H1 (cell line): ENCODE measurements at regions not wholly inside any gene's neighbourhood (a gene's known extent, or its start where the extent isn't known, plus 50 kb on each side); places are given as distances from the start of the nearest gene placed in this dataset.

Experiments
- CTCF ChIA-PET: fragments of 300-600 bp; sonication (Branson Sonifier 250); formaldehyde crosslinking; loops from one replicate; lab custom pipeline; 2021; ENCODE audit not compliant: partially characterized antibody; lab: Charles Lee
- POLR2A ChIA-PET: fragments of 300-600 bp; sonication (Branson Sonifier 250); formaldehyde crosslinking; loops from one replicate; lab custom pipeline; 2021; ENCODE audit warnings: inconsistent platforms; ENCODE audit not compliant: partially characterized antibody; lab: Charles Lee
- DNase-seq, 2 experiments: peaks; one replicate each; pipeline versions ENCODE4 v3.0.0 to v3.0.0-alpha.2; 2010 to 2022; ENCODE audit warnings: low spot score in 2 of 2, low read depth in 1 of 2, mixed read lengths in 1 of 2
- FAIRE-seq: peaks from 2 replicates; lab custom pipeline; 2011; peaks lifted over from hg19 to GRCh38; lab: Jason Lieb, UNC
- H2AFZ ChIP-seq: 2 replicates; pipeline ENCODE4 v1.8.1; 2012; ENCODE audit warnings: low read length, inconsistent platforms
- H2AK5ac ChIP-seq: 2 replicates; pipeline ENCODE4 v1.6.1; 2013; ENCODE audit warnings: low read depth, low read length
- H2BK120ac ChIP-seq: replicated peaks from 2 replicates; pipeline ENCODE3; 2013; ENCODE audit warnings: low read depth, low read length, inconsistent platforms
- H2BK12ac ChIP-seq: 2 replicates; pipeline ENCODE4 v1.6.1; 2013; ENCODE audit warnings: low read depth, low read length
- H2BK15ac ChIP-seq: 2 replicates; pipeline ENCODE4 v1.6.1; 2013; ENCODE audit warnings: low read length
- H2BK20ac ChIP-seq: 2 replicates; pipeline ENCODE4 v1.6.1; 2013; ENCODE audit warnings: low read length
- H2BK5ac ChIP-seq: 2 replicates; pipeline ENCODE4 v1.6.1; 2013; ENCODE audit warnings: low read depth, low read length
- H3K14ac ChIP-seq: 2 replicates; pipeline ENCODE4 v1.6.1; 2013; ENCODE audit warnings: inconsistent platforms; ENCODE audit not compliant: insufficient read length
- H3K18ac ChIP-seq: 2 replicates; pipeline ENCODE4 v1.6.1; 2013; ENCODE audit warnings: low read length; ENCODE audit errors: extremely low read depth
- H3K23ac ChIP-seq: 2 replicates; pipeline ENCODE4 v1.6.1; 2013; ENCODE audit warnings: inconsistent platforms; ENCODE audit not compliant: insufficient read length
- H3K23me2 ChIP-seq: 2 replicates; pipeline ENCODE4 v1.6.1; 2013; ENCODE audit warnings: low read depth, low read length
- H3K27ac ChIP-seq: 2 replicates; pipeline ENCODE4 v1.6.1; 2011; ENCODE audit warnings: low read depth, low read length, inconsistent platforms
- H3K27me3 ChIP-seq, 4 experiments: replicated peaks in 1 of 4; 1 replicate in 1 of 4; 2 replicates in 3 of 4; pipeline versions ENCODE4 v1.6.1 to v1.8.1; 2011 to 2013; ENCODE audit warnings: low read length in 3 of 4, mild to moderate bottlenecking in 3 of 4, inconsistent platforms in 2 of 4, mixed read lengths in 2 of 4, moderate library complexity in 1 of 4; ENCODE audit not compliant: control insufficient read depth in 3 of 4, insufficient read depth in 3 of 4; ENCODE audit errors: extremely low read depth in 1 of 4
- H3K36me3 ChIP-seq, 4 experiments: 2 replicates each; pipeline versions ENCODE4 v1.6.1 to v1.8.1; 2011 to 2013; ENCODE audit warnings: mild to moderate bottlenecking in 4 of 4, low read length in 3 of 4, moderate library complexity in 2 of 4, control low read depth in 1 of 4, inconsistent platforms in 1 of 4; ENCODE audit not compliant: insufficient read depth in 4 of 4, control insufficient read depth in 2 of 4
- H3K4ac ChIP-seq: replicated peaks from 2 replicates; pipeline ENCODE3; 2013; ENCODE audit warnings: low read length, low read depth, mixed read lengths, inconsistent platforms; ENCODE audit not compliant: insufficient read length
- H3K4me1 ChIP-seq, 4 experiments: replicated peaks in 1 of 4; 1 replicate in 1 of 4; 2 replicates in 3 of 4; pipeline versions ENCODE4 v1.6.1 to v1.8.1; 2011 to 2013; ENCODE audit warnings: low read length in 3 of 4, inconsistent platforms in 2 of 4, mixed read lengths in 1 of 4; ENCODE audit not compliant: insufficient read depth in 4 of 4, control insufficient read depth in 3 of 4
- H3K4me2 ChIP-seq, 2 experiments: 2 replicates each; pipeline versions ENCODE4 v1.6.1 to v1.8.1; 2011 to 2013; ENCODE audit warnings: low read depth in 2 of 2, low read length in 2 of 2, control low read depth in 1 of 2, inconsistent platforms in 1 of 2, mild to moderate bottlenecking in 1 of 2; ENCODE audit not compliant: insufficient read depth in 1 of 2
- H3K4me3 ChIP-seq, 4 experiments: fragments of 200-600, 300-600 bp in 1 of 4; sonication (generic), shearing (Covaris generic), sonication (Bioruptor Twin) in 1 of 4; 2 replicates each; pipeline versions ENCODE4 v1.5.1 to v1.8.1; 2011 to 2016; ENCODE audit warnings: low read length in 4 of 4, low read depth in 3 of 4, control low read depth in 2 of 4, inconsistent platforms in 2 of 4, mild to moderate bottlenecking in 2 of 4, mixed read lengths in 1 of 4, moderate library complexity in 1 of 4; ENCODE audit not compliant: insufficient read depth in 2 of 4; ENCODE audit errors: extremely low read depth in 1 of 4
- H3K56ac ChIP-seq: replicated peaks from 2 replicates; pipeline ENCODE3; 2013; ENCODE audit warnings: low read depth, mild to moderate bottlenecking, mixed read lengths, low read length, inconsistent platforms; ENCODE audit not compliant: insufficient read length
- H3K79me1 ChIP-seq: 2 replicates; pipeline ENCODE4 v1.6.1; 2013; ENCODE audit warnings: low read depth, low read length, control low read depth
- H3K79me2 ChIP-seq, 2 experiments: 2 replicates each; pipeline versions ENCODE4 v1.6.1 to v1.8.1; 2012 to 2013; ENCODE audit warnings: low read length in 2 of 2, mild to moderate bottlenecking in 2 of 2, inconsistent platforms in 1 of 2; ENCODE audit not compliant: insufficient read depth in 2 of 2, control insufficient read depth in 1 of 2
- H3K9ac ChIP-seq, 4 experiments: replicated peaks in 1 of 4; 1 replicate in 1 of 4; 2 replicates in 3 of 4; pipeline versions ENCODE4 v1.6.1 to v1.8.1; 2011 to 2013; ENCODE audit warnings: low read depth in 3 of 4, low read length in 3 of 4, control low read depth in 2 of 4, mild to moderate bottlenecking in 2 of 4, moderate library complexity in 2 of 4, inconsistent platforms in 1 of 4; ENCODE audit errors: extremely low read depth in 1 of 4
- H3K9me3 ChIP-seq, 2 experiments: 2 replicates each; pipeline versions ENCODE4 v1.6.1 to v1.8.1; 2012 to 2013; ENCODE audit warnings: mild to moderate bottlenecking in 2 of 2, moderate library complexity in 2 of 2, control low read depth in 1 of 2, inconsistent platforms in 1 of 2, low read depth in 1 of 2, low read length in 1 of 2, mixed read lengths in 1 of 2; ENCODE audit not compliant: insufficient read depth in 2 of 2
- H4K20me1 ChIP-seq, 2 experiments: replicated peaks in 1 of 2; 2 replicates each; pipeline versions ENCODE3 to v1.8.1; 2011 to 2013; ENCODE audit warnings: inconsistent platforms in 2 of 2, low read length in 2 of 2, mild to moderate bottlenecking in 1 of 2; ENCODE audit not compliant: insufficient read depth in 2 of 2, control insufficient read depth in 1 of 2
- H4K5ac ChIP-seq: 2 replicates; pipeline ENCODE4 v1.6.1; 2013; ENCODE audit warnings: low read length, low read depth, mixed read lengths, inconsistent platforms; ENCODE audit not compliant: insufficient read length
- H4K8ac ChIP-seq: 2 replicates; pipeline ENCODE4 v1.8.0; 2013; ENCODE audit warnings: mild to moderate bottlenecking, moderate library complexity, low read length, inconsistent platforms; ENCODE audit not compliant: insufficient read depth; ENCODE audit errors: extremely low read depth
- H4K91ac ChIP-seq: replicated peaks from 2 replicates; pipeline ENCODE3; 2013; ENCODE audit warnings: low read length, mixed read lengths, inconsistent platforms; ENCODE audit not compliant: insufficient read length
- BCL11A ChIP-seq, 2 experiments: IDR thresholded peaks; one replicate each; pipeline ENCODE4 v1.6.1; 2011; ENCODE audit warnings: low read depth in 2 of 2, low read length in 2 of 2, mild to moderate bottlenecking in 2 of 2
- CHD2 ChIP-seq: IDR thresholded peaks from 2 replicates; pipeline ENCODE4 v1.6.1; 2012; ENCODE audit warnings: low read length, improper control_type of control experiment
- CREB1 ChIP-seq: IDR thresholded peaks from 2 replicates; pipeline ENCODE4 v1.6.1; 2012; ENCODE audit warnings: inconsistent platforms
- GTF2F1 ChIP-seq: IDR thresholded peaks from 2 replicates; pipeline ENCODE4 v1.6.1; 2012; ENCODE audit warnings: low read depth, low read length, improper control_type of control experiment, borderline replicate concordance
- JUN ChIP-seq: IDR thresholded peaks from 2 replicates; pipeline ENCODE4 v1.6.1; 2011; ENCODE audit warnings: low read depth, mild to moderate bottlenecking, improper control_type of control experiment, low read length
- KDM1A ChIP-seq: fragments of 200-600, 300-600 bp; sonication (generic); IDR thresholded peaks from 2 replicates; pipeline ENCODE4 v1.7.1; 2016; ENCODE audit warnings: mild to moderate bottlenecking, low read length, borderline replicate concordance
- PHF8 ChIP-seq: fragments of 200-600 bp; sonication (generic); conservative IDR thresholded peaks from 2 replicates; pipeline ENCODE4 v1.7.1; 2012; ENCODE audit warnings: low read depth, mild to moderate bottlenecking, inconsistent platforms, low read length, moderate library complexity
- YY1 ChIP-seq: IDR thresholded peaks from 2 replicates; pipeline ENCODE4 v1.6.1; 2011; ENCODE audit warnings: low read depth, mild to moderate bottlenecking, low read length
- ZNF274 ChIP-seq: IDR thresholded peaks from 2 replicates; pipeline ENCODE4 v1.7.0; 2012; ENCODE audit warnings: low read length, borderline replicate concordance; ENCODE audit errors: extremely low read depth
- WGBS, 2 experiments: shearing (Covaris generic) in 1 of 2; methylation state at CpG; one replicate each; pipeline versions ENCODE4 v1.1.6 to v1.1.7; 2013 to 2015; ENCODE audit warnings: low lambda C conversion rate in 2 of 2, mixed read lengths in 2 of 2, inconsistent platforms in 1 of 2, low coverage in 1 of 2, missing lambda C conversion rate in 1 of 2; ENCODE audit not compliant: insufficient replicate concordance in 2 of 2, insufficient coverage in 1 of 2, insufficient read length in 1 of 2; ENCODE audit errors: extremely low coverage in 1 of 2, missing lambda C conversion rate in 1 of 2; 5-methylcytosine and 5-hydroxymethylcytosine counted together

GRCh38 chr12:81859521-81859920, 100.4 kb upstream of the PPFIA2 start:
- H3K18ac ChIP-seq, result no peak overlapping the region

More at GRCh38 chr12:81859521-81859920, 100.4 kb upstream of the PPFIA2 start:
- no peak overlapping the region for H3K4me2 ChIP-seq
- no peak overlapping the region for H4K91ac ChIP-seq
- POLR2A ChIA-PET, result no interaction called here
- no peak overlapping the region for H2AK5ac ChIP-seq
- no peaks in the 10 kb centered on the region for H3K23me2 ChIP-seq
- H3K4me1 ChIP-seq, result no peaks in the 10 kb centered on the region; a peak in 2 of 7 replicates
- DNase-seq (no peak), FAIRE-seq (no peak)
- H3K36me3 ChIP-seq, result no peaks in the 10 kb centered on the region
- TF ChIP-seq GTF2F1 (no peak), YY1 (no peak), PHF8 (no peak), ZNF274 (no peak), KDM1A (no peak), JUN (no peak), BCL11A (IDR thresholded peaks at IDR 0.05; ENCODE audit: low read depth in 2 of 2, low read length in 2 of 2) (no peak), CHD2 (no peak), CREB1 (no peak)
- H3K9ac ChIP-seq, result no peak overlapping the region
- H3K9me3 ChIP-seq, result no peaks in the 10 kb centered on the region
- H3K27me3 ChIP-seq, result no peaks in the 10 kb centered on the region
- H4K5ac ChIP-seq, result no peak overlapping the region
- H2BK120ac ChIP-seq, result no peak overlapping the region
- no peak overlapping the region for H3K4ac ChIP-seq
- no peak overlapping the region for H2BK20ac ChIP-seq
- WGBS, 2 experiments, result 90% methylated on average over 3 of the region's 3 CpGs; no CpG with 5 or more reads in 1 of the 2 experiments
- no peak overlapping the region for H3K4me3 ChIP-seq
- H2BK12ac ChIP-seq, result no peak overlapping the region
- no peak overlapping the region for H3K27ac ChIP-seq
- no peak overlapping the region for H3K14ac ChIP-seq
- CTCF ChIA-PET, result interaction anchor here (0.7 to 1.0 kb wide), 2 partner anchors 216 to 473 kb away, joined by 3 to 6 read pairs; no protein-coding TSS in a partner anchor
- no peaks in the 10 kb centered on the region for H3K79me2 ChIP-seq
- H2AFZ ChIP-seq, result no peak overlapping the region
- H2BK5ac ChIP-seq, result no peak overlapping the region
- H3K56ac ChIP-seq, result no peak overlapping the region
- H2BK15ac ChIP-seq, result no peak overlapping the region
- no peaks in the 10 kb centered on the region for H3K79me1 ChIP-seq
- no peak overlapping the region for H4K8ac ChIP-seq
- no peaks in the 10 kb centered on the region for H4K20me1 ChIP-seq
- H3K23ac ChIP-seq, result no peak overlapping the region
